Skin of body (tissue), 1 donor: ENCODE measurements at regions not wholly inside any gene's neighbourhood (a gene's known extent, or its start where the extent isn't known, plus 50 kb on each side); places are given as distances from the start of the nearest gene placed in this dataset.
"Not testable (repeated sequence)": the region's sequence is repeated elsewhere in the genome, so short reads cannot be mapped to it uniquely, and the experiment has no call there.

Experiments
- DNase-seq: peaks from one replicate; lab custom pipeline; 2025; lab: John Stamatoyannopoulos, UW

- no peak for DNase-seq
Measured at GRCh38 chr1:194103516-194104246, 917.3 kb upstream of the B3GALT2 start.

GRCh38 chr1:194103101-194103500, 916.7 kb upstream of the B3GALT2 start:
- DNase-seq: no peak

- DNase-seq: no peak
Measured at GRCh38 chr1:194102607-194103006, 916.2 kb upstream of the B3GALT2 start.

GRCh38 chr1:194084755-194085154, 898.3 kb upstream of the B3GALT2 start:
- DNase-seq: no peak

- no peak for DNase-seq
Measured at GRCh38 chr1:194081444-194081843, 895.0 kb upstream of the B3GALT2 start.

GRCh38 chr1:194080826-194081225, 894.4 kb upstream of the B3GALT2 start:
- DNase-seq: no peak

- DNase-seq: no peak
Measured at GRCh38 chr1:194078765-194079164, 892.4 kb upstream of the B3GALT2 start.

GRCh38 chr1:194076646-194077045, 890.2 kb upstream of the B3GALT2 start:
- DNase-seq: no peak

GRCh38 chr1:194073833-194074232, 887.4 kb upstream of the B3GALT2 start:
- DNase-seq: no peak

GRCh38 chr1:194071205-194071604, 884.8 kb upstream of the B3GALT2 start:
- no peak for DNase-seq

GRCh38 chr1:194069831-194070218, 883.4 kb upstream of the B3GALT2 start:
- DNase-seq: no peak

- DNase-seq: no peak
Measured at GRCh38 chr1:194069168-194069830, 882.9 kb upstream of the B3GALT2 start.

GRCh38 chr1:194068446-194069167, 882.2 kb upstream of the B3GALT2 start:
- no peak for DNase-seq

GRCh38 chr1:194067772-194068171, 881.4 kb upstream of the B3GALT2 start:
- DNase-seq: no peak

- no peak for DNase-seq
Measured at GRCh38 chr1:194062962-194063361, 876.5 kb upstream of the B3GALT2 start.

- DNase-seq: no peak
Measured at GRCh38 chr1:194062526-194062925, 876.1 kb upstream of the B3GALT2 start.

GRCh38 chr1:194060481-194060880, 874.1 kb upstream of the B3GALT2 start:
- no peak for DNase-seq

GRCh38 chr1:194058268-194058667, 871.9 kb upstream of the B3GALT2 start:
- DNase-seq: not testable (repeated sequence)

GRCh38 chr1:194056169-194056568, 869.8 kb upstream of the B3GALT2 start:
- DNase-seq: no peak

- DNase-seq: no peak
Measured at GRCh38 chr1:194055536-194055935, 869.1 kb upstream of the B3GALT2 start.

- DNase-seq: no peak
Measured at GRCh38 chr1:194052514-194053338, 866.3 kb upstream of the B3GALT2 start.

- DNase-seq: no peak
Measured at GRCh38 chr1:194047921-194048320, 861.5 kb upstream of the B3GALT2 start.
